CD4-positive, alpha-beta T cell (primary cell): ENCODE measurements at regions not wholly inside any gene's neighbourhood (a gene's known extent, or its start where the extent isn't known, plus 50 kb on each side); places are given as distances from the start of the nearest gene placed in this dataset.

Source experiments
- ATAC-seq: fragments of 200-7000 bp; cut with Tn5 transposase; one replicate; pipeline ENCODE4 v1.10.0; 2022; ENCODE audit warnings: mild to moderate bottlenecking; ENCODE audit not compliant: poor library complexity
- CTCF ChIA-PET: fragments of 350-600 bp; sonication (Branson Sonifier 250); formaldehyde crosslinking; loops from one replicate; lab custom pipeline; 2021; ENCODE audit warnings: antibody characterized with exemption, inconsistent platforms; lab: Charles Lee
- POLR2A ChIA-PET: fragments of 350-600 bp; sonication (Branson Sonifier 250); formaldehyde crosslinking; loops from one replicate; lab custom pipeline; 2021; ENCODE audit warnings: antibody characterized with exemption, inconsistent platforms; lab: Charles Lee
- DNase-seq, 14 experiments: peaks; one replicate each; pipeline ENCODE4 v3.0.0-alpha.2; 2013 to 2020; ENCODE audit warnings: mixed read lengths in 2 of 14
- H3K27ac ChIP-seq, 2 donors: one replicate each; pipeline versions ENCODE4 v1.5.1 to v1.7.0; 2013; ENCODE audit warnings: low read length in 2 of 2, low read depth in 1 of 2, mild to moderate bottlenecking in 1 of 2
- H3K27me3 ChIP-seq, 2 experiments: 1 replicate in 1 of 2; 2 replicates in 1 of 2; pipeline versions ENCODE4 v1.6.1 to v1.7.0; 2013; ENCODE audit warnings: low read length in 2 of 2, control low read depth in 1 of 2, mild to moderate bottlenecking in 1 of 2, moderate library complexity in 1 of 2; ENCODE audit not compliant: insufficient read depth in 2 of 2, control insufficient read depth in 1 of 2
- H3K36me3 ChIP-seq: one replicate; pipeline ENCODE4 v1.6.1; 2013; ENCODE audit warnings: low read length, control low read depth; ENCODE audit not compliant: insufficient read depth
- H3K4me1 ChIP-seq: one replicate; pipeline ENCODE4 v1.6.1; 2013; ENCODE audit warnings: low read length, control low read depth; ENCODE audit not compliant: insufficient read depth
- H3K4me3 ChIP-seq: one replicate; pipeline ENCODE4 v1.5.1; 2013; ENCODE audit warnings: mild to moderate bottlenecking, low read length, moderate library complexity
- H3K9me3 ChIP-seq, 2 experiments: 1 replicate in 1 of 2; 2 replicates in 1 of 2; pipeline versions ENCODE4 v1.6.1 to v1.7.0; 2013; ENCODE audit warnings: low read length in 2 of 2, mild to moderate bottlenecking in 2 of 2, control low read depth in 1 of 2, moderate library complexity in 1 of 2; ENCODE audit not compliant: control insufficient read depth in 1 of 2, insufficient read depth in 1 of 2
- H3K27ac Mint-ChIP-seq: one replicate; pipeline ENCODE4 v1.8.0; 2020; ENCODE audit warnings: mixed read lengths
- H3K27me3 Mint-ChIP-seq: one replicate; pipeline ENCODE4 v1.8.0; 2021; ENCODE audit warnings: mixed read lengths
- H3K36me3 Mint-ChIP-seq: one replicate; pipeline ENCODE4 v1.8.0; 2021; ENCODE audit warnings: low read depth, mixed read lengths
- H3K4me1 Mint-ChIP-seq: one replicate; pipeline ENCODE4 v1.8.0; 2021; ENCODE audit warnings: low read depth, mixed read lengths
- H3K4me3 Mint-ChIP-seq: one replicate; pipeline ENCODE4 v1.8.0; 2020; ENCODE audit warnings: mild to moderate bottlenecking, mixed read lengths
- H3K9me3 Mint-ChIP-seq: one replicate; pipeline ENCODE4 v1.8.0; 2020; ENCODE audit warnings: mixed read lengths
- intact Hi-C, 2 experiments: fragments of 100-400 bp; cut with DNase I in 1 of 2; cut with micrococcal nuclease in 1 of 2; formaldehyde crosslinking; loops; one replicate each; pipeline versions ENCODE4 v1.15.1 to v1.9.0; 2023 to 2025; cut with DNase I, micrococcal nuclease
- TF ChIP-seq, protein P1 (sequence below): fragments of 200-600 bp; IDR thresholded peaks from one replicate; pipeline ENCODE4 v1.8.0; 2022; ENCODE audit warnings: antibody characterized with exemption, mild to moderate bottlenecking

- POLR2A ChIA-PET = no interaction called here
These were observed 465.6 kb downstream of the HDGFL1 start for GRCh38 chr6:23034926-23035325.

DNA sequence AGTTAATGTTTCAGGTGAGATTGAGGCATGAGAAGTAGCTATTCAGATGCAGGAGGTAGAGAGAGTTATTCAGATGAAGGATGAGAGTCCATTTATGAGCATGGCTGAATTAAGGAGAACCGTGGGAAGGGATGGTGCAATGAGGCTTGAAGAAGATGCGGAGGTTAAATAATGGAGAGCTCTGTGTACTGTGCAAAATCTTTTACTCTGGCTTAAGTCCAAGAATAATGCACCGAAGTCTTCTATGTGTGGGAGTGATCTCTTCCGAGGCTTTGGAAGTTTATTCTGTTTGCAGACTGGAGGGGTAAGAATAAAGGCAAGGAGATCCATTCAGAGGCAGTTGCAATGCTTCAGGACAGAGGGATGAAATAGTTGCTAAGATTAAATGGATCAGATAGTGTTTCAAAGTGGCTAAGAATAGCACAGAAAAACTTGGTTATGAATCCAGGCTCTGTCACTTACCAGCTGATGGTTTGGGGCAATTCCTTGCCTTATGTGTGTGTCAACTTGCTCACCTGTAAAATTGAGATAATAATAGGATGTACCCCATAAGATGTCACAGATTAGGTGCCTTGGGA is 467.1 kb downstream of the HDGFL1 start:
- intact Hi-C loops = no loop called here
- CTCF ChIA-PET = no interaction called here
- H3K36me3 Mint-ChIP-seq = no peaks in the 10 kb centered on the region

More at GRCh38 chr6:23034926-23035325, 465.6 kb downstream of the HDGFL1 start:
- intact Hi-C loops = no loop called here
- TF ChIP-seq, protein P1, sequence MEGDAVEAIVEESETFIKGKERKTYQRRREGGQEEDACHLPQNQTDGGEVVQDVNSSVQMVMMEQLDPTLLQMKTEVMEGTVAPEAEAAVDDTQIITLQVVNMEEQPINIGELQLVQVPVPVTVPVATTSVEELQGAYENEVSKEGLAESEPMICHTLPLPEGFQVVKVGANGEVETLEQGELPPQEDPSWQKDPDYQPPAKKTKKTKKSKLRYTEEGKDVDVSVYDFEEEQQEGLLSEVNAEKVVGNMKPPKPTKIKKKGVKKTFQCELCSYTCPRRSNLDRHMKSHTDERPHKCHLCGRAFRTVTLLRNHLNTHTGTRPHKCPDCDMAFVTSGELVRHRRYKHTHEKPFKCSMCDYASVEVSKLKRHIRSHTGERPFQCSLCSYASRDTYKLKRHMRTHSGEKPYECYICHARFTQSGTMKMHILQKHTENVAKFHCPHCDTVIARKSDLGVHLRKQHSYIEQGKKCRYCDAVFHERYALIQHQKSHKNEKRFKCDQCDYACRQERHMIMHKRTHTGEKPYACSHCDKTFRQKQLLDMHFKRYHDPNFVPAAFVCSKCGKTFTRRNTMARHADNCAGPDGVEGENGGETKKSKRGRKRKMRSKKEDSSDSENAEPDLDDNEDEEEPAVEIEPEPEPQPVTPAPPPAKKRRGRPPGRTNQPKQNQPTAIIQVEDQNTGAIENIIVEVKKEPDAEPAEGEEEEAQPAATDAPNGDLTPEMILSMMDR = no peak
- H3K4me3 Mint-ChIP-seq = no peak overlapping the region
- H3K36me3 ChIP-seq = no peaks in the 10 kb centered on the region
- no peaks in the 10 kb centered on the region for H3K4me1 ChIP-seq
- H3K27me3 ChIP-seq = no peaks in the 10 kb centered on the region
- H3K27ac ChIP-seq = no peak overlapping the region
- DNase-seq (no peak), ATAC-seq (no peak)
- H3K27ac Mint-ChIP-seq = no peak overlapping the region
- H3K4me1 Mint-ChIP-seq = no peaks in the 10 kb centered on the region
- H3K9me3 Mint-ChIP-seq = no peaks in the 10 kb centered on the region
- CTCF ChIA-PET = no interaction called here
- no peaks in the 10 kb centered on the region for H3K27me3 Mint-ChIP-seq
- no peaks in the 10 kb centered on the region for H3K36me3 Mint-ChIP-seq
- no peak overlapping the region for H3K4me3 ChIP-seq
- peaks cover 0 to 11% of the 10 kb centered on the region in 2 experiments for H3K9me3 ChIP-seq

DNA sequence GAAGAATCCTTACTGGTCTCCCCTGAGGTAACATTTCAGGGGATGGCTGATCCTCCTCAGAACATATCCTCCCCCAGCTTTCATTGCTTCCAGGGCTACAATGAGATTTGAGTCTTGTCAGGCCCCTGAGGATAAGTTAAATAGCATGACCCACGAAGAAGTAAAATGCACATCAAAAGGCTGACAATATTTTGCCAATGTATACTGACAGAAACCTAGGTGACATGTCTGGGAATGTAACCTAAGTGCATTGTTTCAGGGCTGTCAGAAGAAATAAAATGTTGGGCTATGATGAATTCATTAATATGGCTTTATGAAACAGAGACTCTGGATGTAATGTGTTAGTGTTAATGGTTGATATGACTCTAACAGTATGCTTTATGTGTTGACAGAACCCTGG is 471.5 kb downstream of the HDGFL1 start:
- Histone ChIP-seq H3K4me3 (no peak overlapping the region), H3K27ac (no peak overlapping the region), H3K36me3 (no peaks in the 10 kb centered on the region), H3K27me3 (no peaks in the 10 kb centered on the region), H3K4me1 (no peaks in the 10 kb centered on the region), H3K9me3 (no peaks in the 10 kb centered on the region)
- ChIA-PET POLR2A (no interaction called here), CTCF (no interaction called here)
- Mint-ChIP-seq H3K36me3 (no peaks in the 10 kb centered on the region), H3K4me3 (no peak overlapping the region), H3K27ac (no peak overlapping the region), H3K27me3 (no peaks in the 10 kb centered on the region), H3K9me3 (peaks cover 2% of the 10 kb centered on the region), H3K4me1 (no peaks in the 10 kb centered on the region)
- ATAC-seq (no peak), DNase-seq (no peak)
- intact Hi-C loops = no loop called here
- TF ChIP-seq, protein P1 = no peak

More for the DNA sequence above, 467.1 kb downstream of the HDGFL1 start:
- no peak overlapping the region for H3K4me3 ChIP-seq
- DNase-seq = no peak
- H3K27ac ChIP-seq = no peak overlapping the region
- TF ChIP-seq, protein P1 = no peak
- ATAC-seq = no peak
- no peaks in the 10 kb centered on the region for H3K27me3 ChIP-seq
- POLR2A ChIA-PET = no interaction called here
- H3K4me1 Mint-ChIP-seq = no peaks in the 10 kb centered on the region
- H3K36me3 ChIP-seq = no peaks in the 10 kb centered on the region
- H3K4me1 ChIP-seq = no peaks in the 10 kb centered on the region
- H3K9me3 Mint-ChIP-seq = peaks cover under 1% of the 10 kb centered on the region
- no peaks in the 10 kb centered on the region for H3K27me3 Mint-ChIP-seq
- no peak overlapping the region for H3K4me3 Mint-ChIP-seq
- H3K9me3 ChIP-seq = peaks cover 0 to 9% of the 10 kb centered on the region in 2 experiments
- no peak overlapping the region for H3K27ac Mint-ChIP-seq
